ENCODE measurements at regions not wholly inside any gene's neighbourhood (a gene's known extent, or its start where the extent isn't known, plus 50 kb on each side); places are given as distances from the start of the nearest gene placed in this dataset.
"Not testable (repeated sequence)": the region's sequence is repeated elsewhere in the genome, so short reads cannot be mapped to it uniquely, and the experiment has no call there.

DNA sequence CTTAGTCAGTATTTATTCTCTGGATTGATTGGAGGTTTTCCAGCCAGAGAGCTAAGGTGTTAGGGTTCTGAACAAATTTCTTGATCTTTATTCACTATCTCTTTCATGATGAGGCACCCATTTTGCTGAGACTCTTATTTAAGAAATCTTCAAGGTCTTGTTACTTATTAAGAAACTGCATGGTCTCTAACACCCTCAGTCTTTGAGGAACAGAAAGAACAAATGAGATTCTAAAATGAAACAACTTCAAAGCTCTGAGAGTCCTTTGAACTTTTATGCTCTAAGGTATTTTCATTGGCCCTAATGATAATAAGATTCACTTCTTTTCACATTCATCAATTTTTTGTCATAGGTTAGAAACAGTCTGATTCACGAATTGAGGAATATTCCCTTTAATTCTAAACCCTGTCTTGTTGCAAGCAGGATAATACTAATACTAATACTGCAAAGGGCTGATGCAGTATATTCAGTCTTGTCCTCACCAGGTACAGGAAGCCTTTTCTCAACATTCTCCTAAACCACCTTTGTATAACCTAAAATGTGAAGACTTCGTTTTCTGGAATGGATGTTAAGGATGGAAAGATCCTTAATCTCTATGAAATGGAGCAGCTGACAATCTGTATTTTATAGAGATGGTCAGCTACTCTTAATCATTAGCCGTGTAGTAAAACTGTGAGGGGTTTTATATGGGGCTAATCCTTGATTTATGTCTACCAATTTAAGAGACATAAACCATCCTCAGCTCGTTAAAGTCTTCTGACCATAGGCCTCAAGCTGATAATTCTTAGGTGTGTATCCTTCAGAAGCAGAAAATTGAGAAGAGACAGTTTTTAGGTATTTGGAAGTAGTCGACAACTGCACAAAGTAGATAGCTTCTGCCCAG is 198.3 kb downstream of the OTOL1 start:
- TF ChIP-seq, protein P1, sequence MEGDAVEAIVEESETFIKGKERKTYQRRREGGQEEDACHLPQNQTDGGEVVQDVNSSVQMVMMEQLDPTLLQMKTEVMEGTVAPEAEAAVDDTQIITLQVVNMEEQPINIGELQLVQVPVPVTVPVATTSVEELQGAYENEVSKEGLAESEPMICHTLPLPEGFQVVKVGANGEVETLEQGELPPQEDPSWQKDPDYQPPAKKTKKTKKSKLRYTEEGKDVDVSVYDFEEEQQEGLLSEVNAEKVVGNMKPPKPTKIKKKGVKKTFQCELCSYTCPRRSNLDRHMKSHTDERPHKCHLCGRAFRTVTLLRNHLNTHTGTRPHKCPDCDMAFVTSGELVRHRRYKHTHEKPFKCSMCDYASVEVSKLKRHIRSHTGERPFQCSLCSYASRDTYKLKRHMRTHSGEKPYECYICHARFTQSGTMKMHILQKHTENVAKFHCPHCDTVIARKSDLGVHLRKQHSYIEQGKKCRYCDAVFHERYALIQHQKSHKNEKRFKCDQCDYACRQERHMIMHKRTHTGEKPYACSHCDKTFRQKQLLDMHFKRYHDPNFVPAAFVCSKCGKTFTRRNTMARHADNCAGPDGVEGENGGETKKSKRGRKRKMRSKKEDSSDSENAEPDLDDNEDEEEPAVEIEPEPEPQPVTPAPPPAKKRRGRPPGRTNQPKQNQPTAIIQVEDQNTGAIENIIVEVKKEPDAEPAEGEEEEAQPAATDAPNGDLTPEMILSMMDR (IDR thresholded peaks at IDR 0.05; ENCODE audit: extremely low read depth, missing control alignments) = no peak
- DNase-seq (ENCODE audit: low spot score) = no peak

DNA sequence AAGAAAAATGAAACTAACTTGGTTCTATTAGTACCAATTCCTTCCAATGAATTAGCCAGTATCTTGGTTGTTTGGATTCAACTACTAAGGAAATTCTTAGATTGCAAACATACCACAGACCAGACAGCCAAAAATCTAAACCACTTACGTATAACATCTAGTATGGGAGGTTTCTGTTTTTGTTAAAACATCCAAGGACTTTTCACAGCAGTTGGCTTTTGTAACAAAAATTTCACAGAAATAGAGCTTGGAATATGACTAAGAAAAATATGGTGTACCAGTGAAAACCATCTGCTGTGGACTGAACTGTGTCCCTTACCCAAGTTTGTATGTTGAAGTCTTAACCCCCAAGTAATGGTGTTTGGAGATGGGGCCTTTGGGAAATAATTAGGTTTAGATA is 199.2 kb downstream of the OTOL1 start:
- DNase-seq (ENCODE audit: low spot score) = no peak
- TF ChIP-seq, protein P1 (IDR thresholded peaks at IDR 0.05; ENCODE audit: extremely low read depth, missing control alignments) = no peak

DNA sequence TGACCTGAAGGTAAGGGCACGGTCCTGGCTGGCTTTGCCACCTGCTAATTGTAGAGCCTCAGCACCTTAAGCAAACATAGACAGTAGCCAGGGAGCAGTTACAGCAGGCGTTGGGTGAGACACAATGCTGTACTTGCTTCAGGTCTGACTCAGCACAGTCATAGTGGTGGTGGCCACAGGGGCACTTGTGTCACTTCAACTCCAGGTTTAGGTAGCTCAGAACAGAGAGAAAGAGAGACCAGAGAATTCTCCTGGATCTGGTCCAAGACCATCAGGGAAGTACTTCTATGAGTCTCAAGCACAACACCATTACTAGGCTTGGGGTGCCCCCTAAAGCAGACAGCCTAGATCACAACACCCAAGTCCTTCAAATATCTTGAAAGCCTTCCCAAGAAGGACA is 204.4 kb downstream of the OTOL1 start:
- DNase-seq (ENCODE audit: low spot score) = no peak
- TF ChIP-seq, protein P1 (IDR thresholded peaks at IDR 0.05; ENCODE audit: extremely low read depth, missing control alignments) = no peak

DNA sequence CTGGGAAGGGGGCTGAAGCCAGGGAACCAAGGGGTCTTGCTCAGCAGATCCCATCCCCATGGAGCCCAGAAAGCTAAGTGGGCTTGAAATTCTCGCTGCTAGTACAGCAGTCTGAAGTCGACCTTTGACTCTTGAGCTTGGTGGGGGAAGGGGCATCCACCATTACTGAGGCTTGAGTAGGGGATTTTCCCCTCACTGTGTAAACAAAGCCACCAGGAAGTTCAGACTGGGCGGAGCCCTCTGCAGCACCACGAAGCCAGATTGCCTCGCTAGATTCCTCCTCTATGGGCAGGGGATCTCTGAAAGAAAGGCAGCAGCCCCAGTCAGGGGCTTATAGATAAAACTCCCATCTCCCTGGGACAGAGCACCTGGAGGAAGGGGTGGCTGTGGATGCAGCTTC is 210.6 kb downstream of the OTOL1 start:
- not testable (repeated sequence) for DNase-seq (ENCODE audit: low spot score)

DNA sequence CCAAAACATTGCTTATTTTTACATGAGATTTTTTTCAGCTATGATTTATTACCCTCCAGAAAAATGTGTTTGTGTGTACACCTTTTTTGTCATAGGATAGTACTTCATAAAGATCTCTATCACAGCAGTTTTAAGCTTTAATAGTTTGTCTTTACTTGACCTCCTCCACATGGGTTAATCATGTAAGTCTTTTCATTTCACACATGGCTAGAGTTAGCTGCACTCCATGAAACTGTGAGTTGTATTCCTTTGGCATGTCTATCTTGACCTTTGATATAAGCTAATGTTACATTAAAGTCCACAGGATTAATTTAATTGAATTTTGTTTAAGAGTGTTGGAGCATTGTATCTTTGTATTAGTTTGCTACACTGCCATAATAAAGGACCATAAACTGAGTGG is 217.1 kb downstream of the OTOL1 start:
- DNase-seq (ENCODE audit: low spot score) = no peak
- TF ChIP-seq, protein P1 (IDR thresholded peaks at IDR 0.05; ENCODE audit: extremely low read depth, missing control alignments) = no peak

DNA sequence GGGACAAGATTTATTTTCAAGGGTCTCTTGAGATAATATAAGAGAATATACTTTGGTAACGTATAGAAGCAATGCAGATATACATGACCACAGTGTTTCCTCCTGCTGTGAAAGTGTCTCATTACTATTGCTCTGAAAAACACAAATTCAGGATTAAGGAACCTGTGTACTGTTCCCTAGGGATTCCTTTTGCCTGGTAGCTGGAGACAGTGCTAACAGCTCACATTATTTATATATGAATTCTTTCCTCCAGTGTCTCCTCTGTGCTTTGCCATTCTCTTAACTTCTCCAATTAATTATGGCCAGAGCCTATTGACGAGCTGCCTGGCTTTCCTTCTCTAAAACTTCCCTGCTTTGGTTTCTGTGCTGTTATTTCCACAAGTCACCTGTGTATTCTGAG is 235.4 kb downstream of the OTOL1 start:
- DNase-seq (ENCODE audit: low spot score) = no peak
- TF ChIP-seq, protein P1 (IDR thresholded peaks at IDR 0.05; ENCODE audit: extremely low read depth, missing control alignments) = no peak

DNA sequence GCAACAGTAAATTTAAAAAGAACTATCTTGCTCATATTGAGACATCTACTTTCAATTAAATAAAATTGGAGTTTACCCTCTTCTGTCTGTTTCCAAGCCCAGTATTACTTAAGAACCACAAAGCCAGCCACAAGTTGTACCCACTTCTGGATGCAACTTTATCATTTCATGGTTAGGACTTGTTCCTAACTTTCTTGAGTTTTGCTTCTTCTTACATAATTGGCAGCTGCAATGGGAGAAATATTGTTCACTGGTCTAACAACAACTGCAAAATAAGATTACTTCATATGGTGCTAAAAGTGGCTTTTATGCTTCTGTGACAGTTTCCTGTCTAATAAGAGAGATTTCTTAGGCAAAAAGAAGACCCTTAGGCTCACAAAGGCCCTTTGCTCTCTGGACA is 240.6 kb downstream of the OTOL1 start:
- DNase-seq (ENCODE audit: low spot score) = no peak
- TF ChIP-seq, protein P1 (IDR thresholded peaks at IDR 0.05; ENCODE audit: extremely low read depth, missing control alignments) = no peak

DNA sequence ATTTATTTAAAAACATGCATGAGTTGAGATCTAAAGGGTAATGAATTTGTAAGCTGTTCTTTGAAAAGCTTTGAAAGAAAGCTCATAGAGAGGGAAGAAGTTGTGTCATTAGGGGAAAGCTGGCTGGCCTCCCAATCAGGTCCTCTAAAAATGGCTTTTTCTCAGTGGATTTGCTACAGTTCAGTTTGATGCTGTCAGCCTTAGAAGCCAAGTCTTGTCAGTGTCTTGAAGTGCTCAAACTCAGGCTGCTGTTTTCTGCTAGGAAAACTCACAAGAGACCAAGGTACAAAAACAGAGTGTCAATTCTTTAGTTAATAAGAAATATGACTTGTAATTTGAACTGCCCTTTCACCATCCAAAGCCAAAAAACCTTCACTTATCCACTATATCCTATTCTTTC is 243.8 kb downstream of the OTOL1 start:
- no peak for DNase-seq (ENCODE audit: low spot score)
- TF ChIP-seq, protein P1 (IDR thresholded peaks at IDR 0.05; ENCODE audit: extremely low read depth, missing control alignments) = no peak
